Lower leg skin (tissue), 3 donors: ENCODE measurements at regions not wholly inside any gene's neighbourhood (a gene's known extent, or its start where the extent isn't known, plus 50 kb on each side); places are given as distances from the start of the nearest gene placed in this dataset.

Source experiments
- CTCF ChIP-seq, 3 donors: fragments of 450-650 bp; IDR thresholded peaks; one replicate each; pipeline ENCODE4 v1.5.1; 2016; ENCODE audit warnings: antibody characterized with exemption in 3 of 3, mild to moderate bottlenecking in 3 of 3, moderate library complexity in 2 of 3
- POLR2A ChIP-seq, 2 donors: fragments of 450-650 bp; IDR thresholded peaks; one replicate each; pipeline ENCODE4 v1.6.1; 2016 to 2017; ENCODE audit warnings: antibody characterized with exemption in 2 of 2, mild to moderate bottlenecking in 1 of 2, moderate library complexity in 1 of 2

DNA sequence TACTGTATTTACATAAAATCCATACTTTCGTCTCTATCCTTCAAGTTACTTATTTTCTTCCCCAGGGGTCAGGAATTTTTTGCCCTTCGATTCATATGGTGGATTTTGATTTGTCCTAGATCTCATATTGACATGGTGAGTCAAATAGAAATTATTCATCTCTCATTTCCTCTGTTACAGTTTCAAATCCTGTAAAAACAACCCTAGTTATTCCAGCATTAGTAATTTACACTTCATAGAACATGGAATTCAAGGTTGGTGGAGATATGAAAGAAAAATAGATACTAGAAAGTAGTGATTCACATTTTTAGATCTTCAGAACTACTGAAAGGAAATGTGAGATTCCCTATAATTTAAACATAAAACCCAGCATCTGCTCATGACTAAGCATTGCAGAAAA lies 1331.0 kb upstream of the CDH9 start:
- no peak for TF ChIP-seq CTCF (IDR thresholded peaks at IDR 0.05)
- TF ChIP-seq POLR2A (IDR thresholded peaks at IDR 0.05) = no peak
